Natural killer cell (primary cell): ENCODE measurements at regions not wholly inside any gene's neighbourhood (a gene's known extent, or its start where the extent isn't known, plus 50 kb on each side); places are given as distances from the start of the nearest gene placed in this dataset.

Experiments used
- ATAC-seq, 3 donors: fragments of 150-1000 bp in 2 of 3; fragments of 200-7000 bp in 1 of 3; cut with Tn5 transposase; 1 replicate in 1 of 3; 2 replicates in 2 of 3; pipeline ENCODE4 v1.10.0; 2021; ENCODE audit warnings: mild to moderate bottlenecking in 2 of 3, moderate library complexity in 2 of 3
- DNase-seq, 2 donors: peaks; one replicate each; pipeline versions ENCODE4 v3.0.0 to v3.0.0-alpha.2; 2013 to 2021; ENCODE audit warnings: mixed read lengths in 1 of 2
- H3K27ac ChIP-seq: one replicate; pipeline ENCODE4 v1.5.1; 2013; ENCODE audit warnings: mild to moderate bottlenecking, low read length
- H3K27me3 ChIP-seq: one replicate; pipeline ENCODE4 v1.6.1; 2013; ENCODE audit warnings: low read length; ENCODE audit not compliant: control insufficient read depth, insufficient read depth
- H3K36me3 ChIP-seq: one replicate; pipeline ENCODE4 v1.6.1; 2013; ENCODE audit warnings: low read length; ENCODE audit not compliant: control insufficient read depth, insufficient read depth
- H3K4me1 ChIP-seq: one replicate; pipeline ENCODE4 v1.6.1; 2013; ENCODE audit warnings: low read length; ENCODE audit not compliant: control insufficient read depth, insufficient read depth
- H3K4me3 ChIP-seq: one replicate; pipeline ENCODE4 v1.5.1; 2013; ENCODE audit warnings: low read length
- H3K9me3 ChIP-seq: one replicate; pipeline ENCODE4 v1.6.1; 2013; ENCODE audit warnings: low read length; ENCODE audit not compliant: control insufficient read depth, insufficient read depth
- H3K27ac Mint-ChIP-seq, 2 donors: one replicate each; pipeline ENCODE4 v1.8.0; 2022; ENCODE audit warnings: mild to moderate bottlenecking in 2 of 2, mixed read lengths in 2 of 2, moderate library complexity in 1 of 2
- H3K27me3 Mint-ChIP-seq, 2 donors: one replicate each; pipeline ENCODE4 v1.8.0; 2022; ENCODE audit warnings: low read depth in 2 of 2, mixed read lengths in 2 of 2
- H3K36me3 Mint-ChIP-seq: one replicate; pipeline ENCODE4 v1.8.0; 2022; ENCODE audit warnings: mixed read lengths
- H3K4me1 Mint-ChIP-seq, 2 donors: one replicate each; pipeline ENCODE4 v1.8.0; 2022; ENCODE audit warnings: mixed read lengths in 2 of 2
- H3K4me3 Mint-ChIP-seq: one replicate; pipeline ENCODE4 v1.8.0; 2022; ENCODE audit warnings: mild to moderate bottlenecking, moderate library complexity, mixed read lengths
- H3K9me3 Mint-ChIP-seq, 2 donors: one replicate each; pipeline ENCODE4 v1.8.0; 2022; ENCODE audit warnings: mixed read lengths in 2 of 2
- WGBS: methylation state at CpG from one replicate; pipeline ENCODE4 v1.1.7; 2013; ENCODE audit warnings: missing lambda C conversion rate; ENCODE audit not compliant: insufficient coverage; 5-methylcytosine and 5-hydroxymethylcytosine counted together
- intact Hi-C: fragments of 100-400 bp; cut with micrococcal nuclease; formaldehyde crosslinking; loops from one replicate; pipeline ENCODE4 v1.14.2; 2022
- TF ChIP-seq, protein P1 (sequence below): fragments of 200-600 bp; IDR thresholded peaks from one replicate; pipeline ENCODE4 v1.8.0; 2022; ENCODE audit warnings: antibody characterized with exemption

DNA sequence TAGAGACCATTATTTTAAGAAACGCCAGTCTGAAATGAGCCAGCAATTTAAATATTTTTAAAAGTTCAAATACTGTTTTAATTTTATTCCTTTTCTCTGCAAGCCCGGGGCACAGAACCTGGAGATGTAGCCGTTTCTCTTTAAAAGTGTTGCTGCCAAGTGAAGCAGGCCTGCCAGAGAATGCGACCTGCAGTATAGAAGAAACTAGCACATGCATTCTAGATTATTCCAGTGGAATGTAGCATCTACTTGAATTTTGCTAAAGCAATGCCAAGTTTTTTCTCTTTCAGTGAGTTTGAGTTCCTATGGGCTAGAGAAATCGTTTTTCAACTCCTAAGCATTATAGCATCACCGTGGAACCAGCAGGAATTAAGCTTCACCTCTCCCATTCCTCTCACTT, 101.3 kb downstream of the QRSL1 start:
- TF ChIP-seq, protein P1, sequence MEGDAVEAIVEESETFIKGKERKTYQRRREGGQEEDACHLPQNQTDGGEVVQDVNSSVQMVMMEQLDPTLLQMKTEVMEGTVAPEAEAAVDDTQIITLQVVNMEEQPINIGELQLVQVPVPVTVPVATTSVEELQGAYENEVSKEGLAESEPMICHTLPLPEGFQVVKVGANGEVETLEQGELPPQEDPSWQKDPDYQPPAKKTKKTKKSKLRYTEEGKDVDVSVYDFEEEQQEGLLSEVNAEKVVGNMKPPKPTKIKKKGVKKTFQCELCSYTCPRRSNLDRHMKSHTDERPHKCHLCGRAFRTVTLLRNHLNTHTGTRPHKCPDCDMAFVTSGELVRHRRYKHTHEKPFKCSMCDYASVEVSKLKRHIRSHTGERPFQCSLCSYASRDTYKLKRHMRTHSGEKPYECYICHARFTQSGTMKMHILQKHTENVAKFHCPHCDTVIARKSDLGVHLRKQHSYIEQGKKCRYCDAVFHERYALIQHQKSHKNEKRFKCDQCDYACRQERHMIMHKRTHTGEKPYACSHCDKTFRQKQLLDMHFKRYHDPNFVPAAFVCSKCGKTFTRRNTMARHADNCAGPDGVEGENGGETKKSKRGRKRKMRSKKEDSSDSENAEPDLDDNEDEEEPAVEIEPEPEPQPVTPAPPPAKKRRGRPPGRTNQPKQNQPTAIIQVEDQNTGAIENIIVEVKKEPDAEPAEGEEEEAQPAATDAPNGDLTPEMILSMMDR: no peak
- 85% methylated on average over 6 of the region's 6 CpGs for WGBS
- no peaks in the 10 kb centered on the region for H3K4me1 ChIP-seq
- Mint-ChIP-seq H3K36me3 (no peaks in the 10 kb centered on the region), H3K4me3 (no peak overlapping the region), H3K27ac (no peak overlapping the region), H3K9me3 (no peaks in the 10 kb centered on the region), H3K27me3 (peaks cover 7 to 25% of the 10 kb centered on the region in 2 donors), H3K4me1 (no peaks in the 10 kb centered on the region)
- H3K27ac ChIP-seq: no peak overlapping the region
- no peaks in the 10 kb centered on the region for H3K9me3 ChIP-seq
- no peak overlapping the region for H3K4me3 ChIP-seq
- DNase-seq (no peak), ATAC-seq (no peak)
- H3K27me3 ChIP-seq: no peaks in the 10 kb centered on the region
- intact Hi-C loops: no loop called here
- H3K36me3 ChIP-seq: no peaks in the 10 kb centered on the region

DNA sequence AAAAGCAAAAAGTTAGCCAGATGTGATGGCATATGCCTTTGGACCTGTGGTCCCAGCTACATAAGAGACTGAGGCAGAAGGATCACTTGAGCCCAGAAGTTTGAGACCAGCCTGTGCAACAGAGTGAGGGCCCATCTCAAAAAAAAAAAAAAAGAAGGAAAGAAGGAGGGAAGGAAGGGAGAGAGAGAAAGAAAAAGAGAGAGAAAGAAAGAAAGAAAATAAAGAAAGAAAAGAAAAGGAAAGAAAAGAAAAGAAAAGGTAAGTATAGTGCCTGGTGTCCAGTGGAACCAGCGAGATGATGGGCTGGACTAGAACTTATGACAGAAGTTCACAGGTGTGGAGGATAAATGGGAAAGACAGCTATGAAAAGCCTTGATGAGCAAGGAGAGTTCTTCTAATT, 100.9 kb downstream of the QRSL1 start:
- Histone ChIP-seq H3K27ac (no peak overlapping the region), H3K9me3 (no peaks in the 10 kb centered on the region), H3K36me3 (no peaks in the 10 kb centered on the region), H3K27me3 (no peaks in the 10 kb centered on the region), H3K4me3 (no peak overlapping the region), H3K4me1 (no peaks in the 10 kb centered on the region)
- Mint-ChIP-seq H3K4me3 (no peak overlapping the region), H3K27ac (no peak overlapping the region), H3K4me1 (no peaks in the 10 kb centered on the region), H3K9me3 (no peaks in the 10 kb centered on the region), H3K27me3 (peaks cover 7 to 20% of the 10 kb centered on the region in 2 donors), H3K36me3 (no peaks in the 10 kb centered on the region)
- ATAC-seq (no peak), DNase-seq (no peak)
- WGBS: 92% methylated on average over 1 of the region's 1 CpG
- intact Hi-C loops: no loop called here
- TF ChIP-seq, protein P1: no peak

DNA sequence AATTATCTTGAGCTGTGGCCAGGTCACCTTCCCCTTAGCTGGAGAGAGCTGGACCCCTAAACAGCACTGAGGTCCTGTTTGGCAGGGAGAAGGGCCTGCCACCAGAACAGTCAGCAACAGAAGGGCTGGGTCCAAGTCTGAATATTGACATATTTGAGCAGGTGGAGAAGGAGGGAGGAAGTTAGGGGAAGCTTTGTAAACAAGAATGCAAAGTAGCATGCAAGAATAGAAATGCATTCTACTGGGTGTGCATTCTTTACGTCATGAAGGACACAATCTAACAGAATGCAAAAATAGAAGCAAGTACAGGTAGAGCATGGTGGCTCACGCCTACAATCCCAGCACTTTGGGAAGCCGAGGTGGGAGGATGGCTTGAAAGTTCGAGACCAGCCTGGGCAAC, 100.5 kb downstream of the QRSL1 start:
- H3K9me3 Mint-ChIP-seq: no peaks in the 10 kb centered on the region
- Histone ChIP-seq H3K4me3 (no peak overlapping the region), H3K27ac (no peak overlapping the region), H3K36me3 (no peaks in the 10 kb centered on the region), H3K4me1 (no peaks in the 10 kb centered on the region), H3K27me3 (no peaks in the 10 kb centered on the region), H3K9me3 (no peaks in the 10 kb centered on the region)
- H3K36me3 Mint-ChIP-seq: no peaks in the 10 kb centered on the region
- intact Hi-C loops: no loop called here
- H3K4me3 Mint-ChIP-seq: no peak overlapping the region
- DNase-seq (no peak), ATAC-seq (no peak)
- no peak overlapping the region for H3K27ac Mint-ChIP-seq
- TF ChIP-seq, protein P1: no peak
- WGBS: 65% methylated on average over 4 of the region's 4 CpGs
- no peaks in the 10 kb centered on the region for H3K4me1 Mint-ChIP-seq
- peaks cover 7 to 17% of the 10 kb centered on the region in 2 donors for H3K27me3 Mint-ChIP-seq

DNA sequence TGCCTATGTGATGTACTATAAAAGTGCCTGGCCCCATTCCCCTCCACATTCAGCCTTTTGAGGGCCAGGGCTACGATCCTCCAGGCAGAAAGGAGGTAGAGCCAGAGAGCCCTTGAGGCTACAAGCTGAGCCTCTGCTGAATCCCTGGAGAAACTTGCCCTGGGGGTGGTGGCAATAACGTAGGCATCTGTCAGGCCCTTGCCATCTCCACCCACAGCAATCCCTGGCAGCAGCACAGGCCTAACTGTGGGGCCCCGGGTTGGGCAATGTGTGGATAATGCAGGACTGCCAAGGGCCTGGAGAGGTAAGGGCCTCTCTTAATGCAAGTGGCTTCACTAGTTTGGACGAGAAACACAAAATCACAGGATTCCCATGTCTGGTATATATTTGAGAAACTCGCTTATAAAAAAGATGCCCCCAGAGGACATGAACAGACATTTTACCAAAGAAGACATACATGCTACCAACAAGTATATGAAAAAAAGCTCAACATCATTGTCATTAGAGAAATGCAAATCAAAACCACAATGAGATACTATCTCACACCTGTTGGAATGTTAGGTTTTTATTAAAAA, 99.0 kb downstream of the QRSL1 start:
- 83% methylated on average over 3 of the region's 5 CpGs for WGBS
- no peak overlapping the region for H3K27ac Mint-ChIP-seq
- intact Hi-C loops: no loop called here

More for the DNA sequence above, 99.0 kb downstream of the QRSL1 start:
- no peaks in the 10 kb centered on the region for H3K27me3 ChIP-seq
- H3K4me3 Mint-ChIP-seq: no peak overlapping the region
- ATAC-seq (no peak), DNase-seq (no peak)
- peaks cover 11 to 17% of the 10 kb centered on the region in 2 donors for H3K27me3 Mint-ChIP-seq
- TF ChIP-seq, protein P1: no peak
- no peaks in the 10 kb centered on the region for H3K4me1 ChIP-seq
- H3K9me3 ChIP-seq: no peaks in the 10 kb centered on the region
- no peaks in the 10 kb centered on the region for H3K36me3 Mint-ChIP-seq
- no peaks in the 10 kb centered on the region for H3K4me1 Mint-ChIP-seq
- H3K4me3 ChIP-seq: no peak overlapping the region
- H3K9me3 Mint-ChIP-seq: no peaks in the 10 kb centered on the region
- no peaks in the 10 kb centered on the region for H3K36me3 ChIP-seq
- H3K27ac ChIP-seq: no peak overlapping the region
